ENCODE measurements at regions not wholly inside any gene's neighbourhood (a gene's known extent, or its start where the extent isn't known, plus 50 kb on each side); places are given as distances from the start of the nearest gene placed in this dataset.

DNA sequence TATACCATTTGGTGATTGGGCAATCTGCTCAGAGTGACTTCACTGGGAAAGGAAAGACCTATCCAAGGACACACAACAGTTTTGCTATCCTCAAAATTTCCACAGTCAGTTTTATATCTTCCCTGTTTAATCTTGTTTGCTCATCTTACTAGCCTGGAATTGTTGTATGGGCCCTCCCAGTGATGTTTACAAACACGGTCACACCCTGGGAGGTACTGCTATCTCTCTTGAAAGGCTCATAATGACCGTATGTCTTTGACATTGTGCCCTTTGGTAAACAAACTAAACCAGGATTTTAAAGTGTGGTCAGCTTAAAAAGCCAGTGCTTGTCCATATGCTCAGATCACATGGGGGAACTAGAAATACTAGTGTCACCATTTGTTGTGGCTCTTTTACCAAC is 277.0 kb downstream of the CDH2 start:
- no peak for DNase-seq

DNA sequence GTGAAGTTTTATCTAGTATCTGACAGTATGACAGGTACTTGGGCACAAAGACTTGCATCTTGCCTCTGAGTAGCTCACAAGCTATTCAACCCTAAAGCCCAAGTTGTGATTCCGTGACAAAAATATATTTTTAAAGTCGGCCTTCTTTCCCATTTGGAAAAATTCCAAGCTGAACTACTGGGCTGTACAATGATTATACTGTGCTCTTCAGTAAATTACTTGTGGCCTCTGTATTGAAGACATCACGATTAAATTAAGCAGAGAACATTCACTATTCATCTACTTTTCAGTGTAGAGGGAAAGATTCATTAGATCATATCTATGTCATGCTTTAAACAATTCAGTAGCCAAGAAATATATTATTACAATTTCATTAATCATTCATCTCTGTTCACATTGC is 282.2 kb downstream of the CDH2 start:
- no peak for DNase-seq

DNA sequence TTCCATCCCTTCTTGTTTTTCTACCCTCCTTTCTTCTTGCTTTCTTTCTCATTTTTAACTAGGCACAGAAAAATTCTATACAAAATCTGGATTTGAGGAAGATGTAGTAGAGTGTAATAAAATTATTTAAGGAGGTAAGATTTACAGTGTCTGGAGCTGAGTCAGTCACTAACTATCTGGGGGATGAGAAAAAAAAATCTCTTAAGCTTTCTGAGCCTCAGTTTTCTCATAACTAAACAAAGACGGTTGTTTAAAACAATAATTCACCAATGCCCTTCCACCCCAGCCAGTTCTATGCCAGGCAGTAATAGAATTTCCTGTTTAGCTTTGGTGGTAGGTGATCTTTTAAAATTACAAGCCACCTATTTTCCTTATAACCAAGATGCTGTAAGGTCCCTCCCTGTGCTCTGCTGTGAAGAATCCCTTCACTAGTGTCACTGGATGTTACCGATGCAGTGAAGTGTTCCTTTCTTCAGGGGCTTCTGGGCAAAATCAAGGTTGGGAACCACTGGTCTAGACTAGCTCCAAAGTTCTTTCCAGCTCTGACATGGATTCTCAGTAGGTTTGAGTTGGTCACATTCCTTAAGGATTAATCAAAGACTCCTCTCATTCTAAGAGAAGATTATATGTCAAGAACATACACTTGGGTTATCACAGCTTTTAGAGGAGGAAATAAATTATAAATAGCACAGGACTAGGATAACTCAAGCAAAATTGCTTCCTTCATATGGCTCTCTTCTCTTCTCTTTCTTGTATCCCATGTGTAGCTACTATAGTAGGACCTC is 289.0 kb downstream of the CDH2 start:
- no peak for DNase-seq

DNA sequence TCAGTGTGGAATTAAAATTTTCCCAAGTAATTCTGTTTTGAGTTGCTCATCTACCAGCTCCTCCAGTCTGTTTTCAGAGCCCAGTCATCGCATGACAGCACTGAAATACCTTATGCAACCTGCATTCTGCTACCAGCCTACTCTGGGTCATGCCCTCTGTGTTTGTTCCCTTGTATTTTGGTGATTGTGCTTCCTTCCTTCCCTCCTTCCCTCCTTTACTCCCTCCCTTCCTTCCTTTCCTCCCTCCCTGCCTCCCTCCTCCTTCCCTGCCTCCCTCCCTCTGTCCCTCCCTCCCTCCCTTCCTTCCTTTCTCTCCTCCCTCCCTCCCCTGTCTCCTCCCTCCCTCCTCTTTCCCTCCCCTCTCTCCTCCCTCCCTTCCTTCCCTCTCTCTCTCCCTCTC is 289.6 kb downstream of the CDH2 start:
- no peak for DNase-seq

DNA sequence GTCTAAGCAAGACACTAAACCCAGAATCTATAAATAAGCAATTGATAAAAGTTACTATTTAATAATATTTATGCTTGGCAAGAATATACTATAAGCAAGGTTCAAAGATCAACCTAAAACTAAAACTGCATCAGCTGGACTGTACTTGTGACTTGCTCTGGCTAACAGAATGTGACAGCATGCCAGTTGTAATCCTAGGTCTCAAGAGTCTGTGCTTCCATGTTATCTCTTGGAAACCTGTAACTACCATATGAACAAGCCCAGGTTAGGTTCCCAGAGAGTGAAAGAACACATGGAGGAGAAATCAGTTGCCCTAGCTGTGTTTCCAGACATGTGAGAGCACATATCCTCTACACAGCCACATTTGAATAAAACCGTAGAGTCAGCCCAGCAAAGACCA is 297.4 kb downstream of the CDH2 start:
- DNase-seq, result no peak

DNA sequence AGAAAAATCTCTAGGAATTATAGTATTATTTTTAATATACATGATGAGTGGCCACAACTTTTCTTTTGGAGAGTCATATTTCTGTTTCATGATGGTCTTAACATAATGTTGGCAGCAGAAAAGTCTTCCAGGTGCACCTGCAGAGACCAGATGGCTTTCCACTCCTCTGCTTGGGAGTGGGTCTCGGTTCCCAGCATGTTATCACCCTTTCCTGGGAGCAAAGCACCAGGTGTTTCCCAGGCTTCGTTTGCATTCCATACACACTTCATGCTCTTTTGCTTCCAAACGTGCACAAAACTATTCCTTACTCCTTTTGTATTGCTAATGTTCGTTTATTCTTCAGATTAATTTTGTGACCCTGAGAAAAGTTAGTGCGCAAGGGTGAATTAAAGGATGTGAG is 305.2 kb downstream of the CDH2 start:
- no peak for DNase-seq

DNA sequence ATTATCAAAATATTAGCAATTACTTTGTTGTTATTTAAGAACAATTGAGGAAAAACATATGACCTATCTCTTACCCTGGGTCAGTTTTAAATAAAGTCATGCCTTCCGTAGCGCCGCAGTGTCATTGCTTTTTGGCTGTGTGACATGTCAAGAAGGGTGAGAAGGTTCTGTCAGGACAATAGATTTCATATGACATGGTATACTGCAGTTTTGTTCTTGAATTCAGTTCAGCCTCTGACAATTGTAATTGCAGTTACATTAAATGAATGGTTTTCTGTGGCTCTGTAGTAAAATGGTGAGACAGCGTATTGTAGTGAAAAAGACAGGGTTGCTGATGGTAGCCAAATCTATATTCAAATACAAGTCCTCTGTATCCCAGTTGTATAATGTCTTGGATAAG is 307.2 kb downstream of the CDH2 start:
- DNase-seq, result no peak

DNA sequence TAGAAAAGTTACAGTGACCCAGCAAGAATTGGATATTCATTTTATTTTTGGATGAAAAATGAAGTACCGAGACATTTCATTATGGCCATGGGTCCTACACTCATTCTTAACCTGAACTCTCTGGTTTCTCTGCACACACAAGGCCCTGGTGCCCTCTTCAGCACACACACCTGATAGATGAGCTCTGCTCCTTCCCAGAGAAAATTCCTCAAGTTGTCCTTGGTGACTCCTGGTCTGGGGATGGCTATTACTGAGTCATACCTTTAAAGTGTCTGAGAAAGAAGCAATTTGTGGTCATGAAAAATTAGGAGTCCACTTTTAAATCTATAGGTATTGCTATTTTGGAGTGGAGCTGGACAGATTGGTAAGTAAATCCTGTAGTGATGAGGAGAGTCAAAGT is 311.5 kb downstream of the CDH2 start:
- no peak for DNase-seq

DNA sequence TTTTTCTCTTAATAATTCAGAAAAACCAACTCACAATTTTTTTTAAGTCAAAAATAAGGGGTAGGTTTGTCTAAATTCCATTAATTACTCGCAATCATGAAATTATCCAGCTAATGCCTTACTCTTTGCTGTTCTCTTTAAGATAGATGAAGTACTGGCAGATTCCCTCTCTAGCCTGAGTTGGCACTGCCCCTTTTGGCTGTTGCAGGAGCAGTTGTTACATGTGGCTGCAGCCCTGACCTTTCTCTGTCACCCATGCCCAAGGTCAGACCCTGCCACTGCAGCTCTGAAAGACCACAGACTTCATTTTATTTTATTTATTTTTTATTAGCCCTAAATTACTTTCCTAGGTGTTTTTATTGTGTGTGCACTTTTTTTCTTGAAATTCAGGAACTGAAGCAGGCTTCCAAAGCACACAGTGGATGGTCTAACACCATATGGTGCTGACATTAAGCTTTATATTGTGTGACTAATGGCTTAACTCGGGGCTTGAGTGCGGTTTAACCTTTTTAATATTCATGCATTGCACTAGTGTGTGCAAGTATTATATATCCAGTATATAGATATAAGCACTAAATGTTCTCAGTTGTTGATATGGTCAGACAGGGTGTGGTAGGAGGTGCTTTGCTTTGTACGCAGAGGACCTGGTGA is 313.0 kb downstream of the CDH2 start:
- no peak for DNase-seq

DNA sequence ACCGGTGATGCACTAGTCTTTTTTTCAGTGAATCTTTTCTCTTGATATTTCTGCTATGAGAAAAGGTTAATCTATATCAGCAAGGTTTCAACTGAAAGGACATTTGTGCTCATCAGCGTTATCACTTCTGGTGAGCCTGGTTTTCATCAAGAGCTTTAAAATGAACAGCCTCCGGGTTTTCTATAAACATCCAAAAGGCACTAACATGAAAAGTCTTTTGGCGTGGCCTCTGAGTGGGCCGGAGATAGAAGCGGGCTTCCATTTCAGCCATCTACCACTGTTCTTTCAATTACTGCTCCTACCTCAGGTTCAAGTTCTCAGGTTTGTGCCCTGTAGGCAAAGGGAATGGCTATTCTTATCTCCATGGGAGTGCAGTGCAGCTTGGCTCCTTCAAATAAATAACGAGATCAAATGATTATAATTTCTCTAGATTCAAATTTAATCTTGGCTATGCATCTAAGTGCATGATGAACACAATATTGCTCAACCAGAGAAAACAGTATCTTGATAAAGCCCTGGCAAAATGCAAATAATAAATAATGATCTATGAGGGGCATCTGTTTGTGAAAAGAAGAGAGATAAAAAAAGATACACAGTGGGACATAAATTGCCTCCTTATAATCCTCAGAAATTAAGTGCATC is 314.8 kb downstream of the CDH2 start:
- no peak for DNase-seq

DNA sequence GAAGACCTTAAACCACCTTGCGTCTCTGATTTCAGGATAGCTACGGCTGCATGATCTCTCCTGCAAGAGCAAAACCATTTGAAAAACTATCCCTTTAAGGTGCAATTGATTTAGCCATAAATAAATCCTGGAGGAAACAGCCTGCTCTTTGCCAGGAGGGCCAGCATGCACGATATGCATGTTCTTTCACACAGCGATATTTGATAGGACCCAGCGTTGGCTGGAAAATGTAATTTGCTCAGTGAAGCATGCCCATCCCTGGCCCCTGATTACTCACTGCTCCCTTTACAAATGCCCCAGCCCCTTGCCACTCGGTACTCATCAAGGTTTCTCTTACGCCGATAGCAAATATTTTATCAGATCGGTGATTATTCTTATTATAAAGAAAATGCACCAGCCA is 315.4 kb downstream of the CDH2 start:
- DNase-seq, result no peak

DNA sequence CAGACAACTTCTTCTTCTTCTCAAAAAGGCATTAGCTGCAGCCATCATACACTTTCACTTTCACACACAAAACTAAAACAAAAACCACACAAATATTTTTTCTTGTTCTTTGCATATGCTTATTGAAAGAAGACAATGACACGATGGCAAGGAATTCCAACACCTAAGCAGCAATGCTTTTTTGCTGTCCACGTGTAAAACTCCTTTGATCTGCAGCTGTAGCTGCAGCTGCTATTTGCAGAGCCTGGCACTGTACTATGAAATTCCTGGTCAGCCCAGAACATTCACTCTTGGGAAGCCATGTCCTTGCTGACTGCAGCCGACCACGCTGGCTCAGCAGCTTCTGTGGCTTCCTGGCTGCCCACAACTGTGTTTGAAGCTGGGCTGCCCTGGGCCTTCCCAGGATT is 316.2 kb downstream of the CDH2 start:
- no peak for DNase-seq

DNA sequence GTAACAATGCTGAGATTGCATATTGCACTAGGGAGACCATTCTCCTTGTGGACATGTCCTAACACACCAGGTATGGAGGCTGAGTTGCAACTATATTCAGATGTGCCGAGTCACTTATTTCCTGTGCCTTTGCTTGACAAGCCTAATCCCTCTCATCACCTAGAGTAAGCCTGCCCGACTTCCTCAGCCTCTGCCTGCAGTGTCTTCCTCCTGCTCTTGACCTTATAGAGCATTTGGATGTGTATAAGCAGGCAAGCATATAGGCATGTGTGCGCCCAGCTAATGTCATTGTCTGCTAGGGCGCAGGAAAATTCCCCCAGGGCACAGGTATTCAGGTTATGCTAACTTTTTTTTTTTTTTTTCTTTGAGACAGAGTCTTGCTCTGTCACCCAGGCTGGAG is 316.9 kb downstream of the CDH2 start:
- no peak for DNase-seq

DNA sequence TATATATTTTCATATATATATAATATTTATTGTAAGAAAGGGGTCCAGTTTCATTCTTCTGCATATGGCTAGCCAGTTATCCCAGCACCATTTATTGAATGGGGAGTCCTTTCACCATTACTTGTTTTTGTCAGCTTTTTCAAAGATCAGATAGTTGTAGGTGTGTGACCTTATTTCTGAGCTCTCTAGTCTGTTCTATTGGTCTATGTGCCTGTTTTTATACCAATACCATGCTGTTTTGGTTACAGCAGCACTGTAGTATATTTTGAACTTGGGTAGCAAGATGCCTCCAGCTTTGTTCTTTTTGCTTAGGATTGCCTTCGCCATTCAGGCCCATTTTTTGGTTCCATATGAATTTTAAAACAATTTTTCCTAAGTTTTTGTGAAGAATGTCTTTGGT is 320.1 kb downstream of the CDH2 start:
- DNase-seq, result no peak

DNA sequence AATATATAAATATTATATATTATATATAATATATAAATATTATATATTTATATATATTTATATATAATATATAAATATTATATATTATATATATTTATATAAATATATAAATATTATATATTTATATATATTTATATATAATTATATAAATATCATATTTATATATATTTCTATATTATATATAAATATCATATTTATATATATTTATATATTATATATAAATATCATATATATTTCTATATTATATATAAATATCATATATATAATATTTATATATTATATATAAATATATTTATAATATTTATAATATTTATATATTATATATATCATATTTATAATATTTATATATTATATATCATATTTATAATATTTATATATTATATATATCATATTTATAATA is 321.4 kb downstream of the CDH2 start:
- no peak for DNase-seq

DNA sequence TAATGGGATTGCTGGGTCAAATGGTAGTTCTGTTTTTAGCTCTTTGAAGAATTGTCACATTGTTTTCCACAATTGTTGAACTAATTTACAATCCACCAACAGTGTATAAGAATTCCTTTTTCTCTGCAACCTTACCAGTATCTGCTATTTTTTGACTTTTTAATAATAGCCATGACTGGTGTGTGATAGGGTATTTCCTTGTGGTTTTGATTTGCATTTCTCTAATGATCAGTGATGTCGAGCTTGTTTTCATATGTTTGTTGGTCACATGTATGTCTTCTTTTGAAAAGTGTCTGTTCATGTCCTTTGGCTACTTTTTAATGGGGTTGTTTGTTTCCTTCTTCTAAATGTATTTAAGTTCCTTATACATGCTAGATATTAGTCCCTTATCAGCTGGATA is 322.3 kb downstream of the CDH2 start:
- no peak for DNase-seq

DNA sequence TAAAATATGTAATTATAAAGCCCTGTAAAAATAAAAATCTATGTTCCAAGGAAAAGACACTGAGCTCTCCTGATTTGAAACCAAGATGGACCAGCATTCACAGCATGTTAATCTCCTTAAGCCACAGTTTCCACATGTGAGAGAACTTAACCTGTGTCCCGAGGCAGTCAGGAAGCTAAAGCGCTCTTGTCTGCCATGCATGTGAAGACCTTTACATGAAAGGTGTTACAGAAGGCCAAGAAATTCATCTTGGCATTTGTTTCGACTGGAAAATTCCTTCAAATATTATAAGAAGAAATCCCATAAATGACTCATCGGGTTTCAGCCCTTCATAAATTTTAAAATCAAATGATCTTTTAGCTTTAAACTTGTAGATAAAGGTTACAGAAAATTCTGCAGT is 328.6 kb downstream of the CDH2 start:
- DNase-seq, result no peak

DNA sequence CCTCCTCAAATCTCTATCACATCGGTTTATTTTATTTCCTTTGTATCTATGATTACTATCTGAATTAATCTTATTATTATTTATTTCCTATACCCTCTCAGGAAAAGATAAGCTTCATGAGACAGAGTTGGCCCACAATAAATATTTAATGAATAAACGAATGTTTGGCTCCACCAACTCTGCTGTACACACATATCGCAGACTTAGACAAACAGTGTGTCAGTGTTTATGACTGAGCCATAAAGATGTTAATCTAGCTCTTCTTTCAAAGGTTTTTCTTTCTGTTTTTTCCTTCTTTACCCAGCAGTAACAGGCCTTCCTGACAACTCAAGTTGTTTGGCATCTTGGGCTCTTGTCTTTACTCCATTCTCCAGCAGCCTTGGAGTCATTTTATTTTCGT is 329.5 kb downstream of the CDH2 start:
- no peak for DNase-seq

DNA sequence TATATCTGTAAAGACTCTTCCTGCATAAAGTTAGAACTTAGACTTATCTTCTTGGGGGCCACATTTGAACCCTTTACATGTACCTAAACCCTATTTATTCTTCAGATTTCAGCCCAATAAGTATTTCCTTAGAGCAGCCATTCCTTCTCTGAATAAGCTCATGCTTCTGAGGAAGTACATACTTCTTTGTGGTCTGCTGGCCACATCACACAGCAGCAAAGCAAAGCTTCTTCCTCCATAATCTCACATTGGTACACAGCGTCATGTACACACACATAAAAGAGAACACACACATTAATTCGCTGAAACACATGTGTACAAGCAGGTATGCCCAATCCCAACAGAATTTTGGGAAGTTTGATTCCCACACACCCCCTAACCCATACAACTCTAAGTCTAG is 331.0 kb downstream of the CDH2 start:
- DNase-seq, result no peak

DNA sequence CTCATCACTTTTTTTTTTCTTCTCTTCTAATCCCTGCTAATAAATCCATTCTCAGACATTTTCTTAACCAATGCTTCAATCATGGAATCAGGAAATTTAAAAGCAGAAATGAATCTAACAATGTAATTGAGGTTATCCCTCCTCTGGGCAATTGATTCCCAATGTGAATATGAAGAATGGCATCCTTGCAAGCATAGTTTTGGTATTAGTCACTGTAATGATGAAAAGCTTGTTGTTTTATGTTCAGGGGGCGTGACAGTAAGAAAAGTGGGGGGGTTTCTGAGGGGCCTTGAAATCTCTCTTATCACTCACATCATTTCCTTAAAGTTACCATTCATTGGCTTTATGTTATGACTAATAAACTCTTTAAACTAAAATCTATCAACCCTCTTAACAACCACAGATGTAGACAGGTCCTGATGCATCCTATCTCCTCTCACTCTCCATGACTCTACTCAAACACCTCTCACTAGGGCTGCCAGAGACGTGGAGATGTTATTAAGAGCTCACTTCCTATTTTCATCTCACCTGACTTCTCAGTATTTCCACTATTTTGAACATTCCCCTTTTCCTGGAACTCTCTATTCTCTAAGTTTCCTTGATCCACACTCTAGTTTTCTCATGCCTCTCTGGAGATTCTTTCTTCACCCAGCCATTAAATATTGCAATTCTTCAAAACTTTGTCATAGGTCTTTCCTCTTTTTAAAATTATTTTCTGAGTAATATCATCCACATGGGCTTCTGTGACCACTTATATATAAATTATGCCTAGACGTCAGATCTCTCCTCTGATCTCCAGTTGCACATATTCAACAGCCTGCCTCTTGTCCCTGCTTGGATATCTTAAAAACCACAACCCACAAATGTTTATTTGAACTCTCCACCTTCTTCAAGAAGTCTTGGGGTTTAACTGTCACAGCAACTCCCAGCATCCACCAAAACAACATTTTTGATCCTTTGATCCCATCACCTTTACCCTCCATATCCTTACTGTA is 332.9 kb downstream of the CDH2 start:
- DNase-seq, result no peak

DNA sequence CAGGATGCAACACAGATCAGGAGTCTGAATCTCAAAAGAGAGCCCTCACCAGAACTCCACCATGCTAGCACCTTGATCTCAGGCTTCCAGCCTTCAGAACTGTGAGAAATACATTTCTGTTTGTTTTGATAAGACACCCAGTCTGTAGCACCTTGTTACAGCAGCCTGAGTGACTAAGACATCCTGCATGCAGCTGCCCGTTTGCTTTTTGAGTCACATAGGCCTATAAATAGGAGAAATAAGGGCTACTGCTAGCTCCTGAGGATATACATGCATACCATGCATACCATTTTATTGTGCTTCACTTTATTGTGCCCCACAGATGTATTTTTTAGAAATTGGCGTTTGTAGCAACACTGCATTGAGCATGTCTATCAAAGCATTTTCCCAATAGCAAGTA is 337.8 kb downstream of the CDH2 start:
- DNase-seq, result no peak

DNA sequence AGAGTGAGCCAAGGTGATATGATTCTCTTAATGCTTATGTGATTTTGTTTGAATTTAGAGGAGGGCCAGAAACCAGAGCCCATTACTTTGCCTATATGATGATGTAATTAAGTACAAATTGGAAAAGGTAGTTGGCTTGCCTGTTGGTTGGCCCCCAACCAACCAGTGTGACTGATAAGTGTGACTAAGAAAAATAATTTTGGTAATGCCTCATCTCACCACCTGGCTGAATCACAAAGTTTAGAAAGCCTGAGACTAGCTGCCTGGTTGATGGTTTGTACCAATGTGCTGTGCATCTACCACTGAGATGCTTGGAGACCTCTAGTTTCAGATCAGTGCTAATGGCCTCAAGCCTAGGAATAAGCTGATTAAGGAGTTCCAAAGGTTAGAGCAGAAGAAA is 338.7 kb downstream of the CDH2 start:
- no peak for DNase-seq

DNA sequence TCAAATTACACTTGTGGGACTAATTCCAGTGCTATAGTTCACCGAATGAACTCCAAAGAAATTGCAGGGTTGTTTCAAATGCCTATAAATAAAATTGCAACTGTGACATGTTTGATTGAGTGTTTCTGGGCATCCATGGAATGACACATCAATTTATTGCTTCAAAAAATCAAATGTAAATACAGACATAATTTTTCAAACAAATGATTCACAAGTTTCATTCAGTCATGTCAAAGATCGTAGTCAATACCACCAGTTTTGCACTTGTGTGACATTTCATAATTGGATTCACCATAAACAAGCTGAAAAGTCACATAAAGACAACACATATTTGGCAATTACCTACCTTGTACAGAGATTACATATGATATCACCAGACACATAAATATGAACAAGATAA is 350.8 kb downstream of the CDH2 start:
- no peak for DNase-seq

All from occipital lobe (tissue), 1 donor.